RWPE1 (cell line): ENCODE measurements at regions not wholly inside any gene's neighbourhood (a gene's known extent, or its start where the extent isn't known, plus 50 kb on each side); places are given as distances from the start of the nearest gene placed in this dataset.

Experiments
- CTCF ChIA-PET: fragments of 350-600 bp; sonication (Branson Sonifier 250); formaldehyde crosslinking; extraction: SDS; loops from one replicate; lab custom pipeline; 2021; lab: Yijun Ruan, JAX
- POLR2A ChIA-PET: fragments of 400-600 bp; formaldehyde crosslinking; extraction: SDS; loops from one replicate; lab custom pipeline; 2020; ENCODE audit warnings: antibody characterized with exemption; ENCODE audit not compliant: low non-redundant PET; lab: Yijun Ruan, JAX
- DNase-seq: peaks from one replicate; pipeline ENCODE4 v3.0.0; 2012; ENCODE audit warnings: low spot score
- H3K27ac ChIP-seq: fragments of 450-650 bp; 2 replicates; pipeline ENCODE4 v1.5.1; 2017
- TF ChIP-seq, protein P1 (sequence below): fragments of 450-650 bp; conservative IDR thresholded peaks from 2 replicates; pipeline ENCODE4 v1.5.1; 2017; ENCODE audit warnings: low read depth, mild to moderate bottlenecking

DNA sequence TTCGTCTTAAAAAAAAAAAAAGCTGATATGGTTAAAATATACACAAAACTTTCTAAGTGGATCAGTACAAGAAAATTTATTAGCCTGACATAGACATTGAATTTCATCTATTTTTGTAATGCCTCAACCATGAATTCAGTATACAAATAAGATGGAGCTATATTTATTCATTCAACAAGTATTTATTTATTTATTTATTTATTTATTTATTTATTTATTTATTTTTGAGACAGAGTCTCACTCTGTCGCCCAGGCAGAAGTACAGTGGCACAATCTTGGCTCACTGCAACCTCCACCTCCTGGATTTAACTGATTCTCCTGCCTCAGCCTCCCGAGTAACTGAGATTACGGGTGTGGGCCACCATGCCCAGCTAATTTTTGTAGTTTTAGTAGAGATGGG, 78.5 kb upstream of the GSX1 start:
- TF ChIP-seq, protein P1, sequence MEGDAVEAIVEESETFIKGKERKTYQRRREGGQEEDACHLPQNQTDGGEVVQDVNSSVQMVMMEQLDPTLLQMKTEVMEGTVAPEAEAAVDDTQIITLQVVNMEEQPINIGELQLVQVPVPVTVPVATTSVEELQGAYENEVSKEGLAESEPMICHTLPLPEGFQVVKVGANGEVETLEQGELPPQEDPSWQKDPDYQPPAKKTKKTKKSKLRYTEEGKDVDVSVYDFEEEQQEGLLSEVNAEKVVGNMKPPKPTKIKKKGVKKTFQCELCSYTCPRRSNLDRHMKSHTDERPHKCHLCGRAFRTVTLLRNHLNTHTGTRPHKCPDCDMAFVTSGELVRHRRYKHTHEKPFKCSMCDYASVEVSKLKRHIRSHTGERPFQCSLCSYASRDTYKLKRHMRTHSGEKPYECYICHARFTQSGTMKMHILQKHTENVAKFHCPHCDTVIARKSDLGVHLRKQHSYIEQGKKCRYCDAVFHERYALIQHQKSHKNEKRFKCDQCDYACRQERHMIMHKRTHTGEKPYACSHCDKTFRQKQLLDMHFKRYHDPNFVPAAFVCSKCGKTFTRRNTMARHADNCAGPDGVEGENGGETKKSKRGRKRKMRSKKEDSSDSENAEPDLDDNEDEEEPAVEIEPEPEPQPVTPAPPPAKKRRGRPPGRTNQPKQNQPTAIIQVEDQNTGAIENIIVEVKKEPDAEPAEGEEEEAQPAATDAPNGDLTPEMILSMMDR, result no peak
- POLR2A ChIA-PET, result no interaction called here

DNA sequence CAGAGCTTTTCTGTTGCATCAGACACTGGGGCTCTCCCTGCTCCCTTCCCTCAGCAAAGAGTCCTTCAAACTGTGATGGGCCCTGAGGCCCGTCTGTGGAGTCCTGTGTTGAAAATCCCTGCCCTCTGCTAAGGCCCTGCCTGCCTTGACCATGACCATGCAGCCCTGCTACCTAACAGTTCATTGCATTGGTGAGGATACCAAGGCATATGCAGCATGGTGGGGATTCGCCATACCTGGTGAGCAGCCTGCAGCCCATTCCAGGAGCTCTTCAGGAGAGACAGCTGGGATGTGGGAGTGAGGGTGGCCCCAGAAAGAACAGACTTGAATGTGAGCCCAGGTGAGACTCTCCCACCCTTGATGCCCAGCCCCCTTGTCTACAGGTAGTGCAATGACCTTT, 70.6 kb upstream of the GSX1 start:
- TF ChIP-seq, protein P1, result no peak
- POLR2A ChIA-PET, result no interaction called here
- CTCF ChIA-PET, result no interaction called here
- no peak for DNase-seq
- H3K27ac ChIP-seq, result no peak overlapping the region

More for the DNA sequence above, 78.5 kb upstream of the GSX1 start:
- H3K27ac ChIP-seq, result no peak overlapping the region
- CTCF ChIA-PET, result interaction anchor here (0.7 kb wide), 1 partner anchor 82 kb away, joined by 4 read pairs; no protein-coding TSS in a partner anchor
- DNase-seq, result no peak

DNA sequence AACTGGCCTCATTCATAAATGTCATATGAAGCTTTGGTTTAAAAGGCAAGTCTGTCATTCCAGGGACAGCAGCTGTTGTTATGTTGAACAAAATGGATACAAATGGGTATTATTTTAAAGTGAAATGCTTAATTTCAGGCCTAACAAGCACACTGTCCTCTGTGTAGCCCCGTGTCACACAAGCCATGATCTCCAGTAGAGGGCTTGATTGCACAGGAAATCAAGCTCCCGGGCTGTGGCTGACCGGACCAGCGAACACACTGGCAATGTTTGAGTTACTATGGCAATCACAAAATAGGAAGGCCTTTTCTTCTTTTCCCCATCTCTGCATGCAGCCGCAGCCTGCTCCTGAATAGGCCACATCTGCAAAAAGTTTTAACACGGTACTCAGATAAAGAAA, 64.0 kb upstream of the GSX1 start:
- POLR2A ChIA-PET, result no interaction called here

DNA sequence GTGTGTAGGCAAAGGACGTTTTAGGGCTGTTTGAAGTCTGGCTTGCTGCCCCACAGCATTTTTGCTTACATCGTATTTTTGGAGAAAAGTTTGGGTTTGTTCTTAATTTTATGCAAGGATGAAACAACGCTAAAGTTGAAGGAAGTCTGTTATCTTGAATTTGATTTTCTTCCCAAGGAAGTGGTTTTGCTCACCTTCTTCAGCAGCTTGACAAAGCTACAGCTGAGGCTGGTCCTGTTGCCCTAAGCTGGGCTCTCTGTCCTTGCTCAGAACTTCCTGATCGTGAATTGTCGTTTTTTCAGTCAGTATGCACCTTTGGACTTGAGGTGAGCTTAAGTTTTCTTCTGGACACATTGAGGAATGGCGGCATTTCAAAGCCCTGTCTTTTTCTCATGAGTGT, 62.1 kb upstream of the GSX1 start:
- CTCF ChIA-PET, result no interaction called here

More for the DNA sequence above, 64.0 kb upstream of the GSX1 start:
- CTCF ChIA-PET, result interaction anchor here (1.2 kb wide), 1 partner anchor 55 kb away, joined by 3 read pairs; no protein-coding TSS in a partner anchor
- H3K27ac ChIP-seq, result no peak overlapping the region
- DNase-seq, result no peak
- TF ChIP-seq, protein P1, result no peak

More for the DNA sequence above, 62.1 kb upstream of the GSX1 start:
- DNase-seq, result no peak
- TF ChIP-seq, protein P1, result no peak
- H3K27ac ChIP-seq, result no peak overlapping the region
- POLR2A ChIA-PET, result no interaction called here
